ENCODE measurements at regions not wholly inside any gene's neighbourhood (a gene's known extent, or its start where the extent isn't known, plus 50 kb on each side); places are given as distances from the start of the nearest gene placed in this dataset.

DNA sequence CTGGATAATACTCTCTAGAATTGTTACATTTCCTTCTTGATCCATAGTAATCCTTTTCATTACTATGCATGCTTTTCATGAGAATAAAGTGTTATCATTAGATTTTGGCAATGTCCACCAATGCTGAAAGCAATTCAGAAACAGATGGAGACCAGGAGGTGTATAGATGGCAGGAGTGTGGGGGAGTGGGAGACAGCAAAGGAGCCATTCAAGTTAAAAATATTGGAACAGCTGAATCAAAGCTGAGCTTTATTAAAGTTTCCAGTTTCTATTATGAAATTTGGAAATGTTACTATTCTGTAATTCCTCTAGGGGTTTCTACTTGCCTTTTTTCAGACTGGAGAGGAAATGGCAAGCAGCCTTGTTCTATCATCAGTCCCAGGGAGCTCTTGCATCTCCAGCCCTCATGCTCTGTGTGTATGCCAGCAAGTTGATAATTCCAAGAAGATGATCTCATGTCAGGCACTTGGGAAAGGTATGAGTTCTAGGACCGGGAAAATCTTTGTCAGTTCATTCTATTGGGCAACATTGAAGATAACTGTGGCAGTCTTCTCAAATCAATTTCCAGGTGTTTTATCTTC is 228.0 kb downstream of the CD109 start:
- TF ChIP-seq, protein P1, sequence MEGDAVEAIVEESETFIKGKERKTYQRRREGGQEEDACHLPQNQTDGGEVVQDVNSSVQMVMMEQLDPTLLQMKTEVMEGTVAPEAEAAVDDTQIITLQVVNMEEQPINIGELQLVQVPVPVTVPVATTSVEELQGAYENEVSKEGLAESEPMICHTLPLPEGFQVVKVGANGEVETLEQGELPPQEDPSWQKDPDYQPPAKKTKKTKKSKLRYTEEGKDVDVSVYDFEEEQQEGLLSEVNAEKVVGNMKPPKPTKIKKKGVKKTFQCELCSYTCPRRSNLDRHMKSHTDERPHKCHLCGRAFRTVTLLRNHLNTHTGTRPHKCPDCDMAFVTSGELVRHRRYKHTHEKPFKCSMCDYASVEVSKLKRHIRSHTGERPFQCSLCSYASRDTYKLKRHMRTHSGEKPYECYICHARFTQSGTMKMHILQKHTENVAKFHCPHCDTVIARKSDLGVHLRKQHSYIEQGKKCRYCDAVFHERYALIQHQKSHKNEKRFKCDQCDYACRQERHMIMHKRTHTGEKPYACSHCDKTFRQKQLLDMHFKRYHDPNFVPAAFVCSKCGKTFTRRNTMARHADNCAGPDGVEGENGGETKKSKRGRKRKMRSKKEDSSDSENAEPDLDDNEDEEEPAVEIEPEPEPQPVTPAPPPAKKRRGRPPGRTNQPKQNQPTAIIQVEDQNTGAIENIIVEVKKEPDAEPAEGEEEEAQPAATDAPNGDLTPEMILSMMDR (IDR thresholded peaks at IDR 0.05; ENCODE audit: unreplicated experiment): no peak
- H3K9me3 Mint-ChIP-seq (ENCODE audit: unreplicated experiment): no peaks in the 10 kb centered on the region
- H3K36me3 Mint-ChIP-seq (ENCODE audit: low read depth, unreplicated experiment): no peaks in the 10 kb centered on the region
- DNase-seq (ENCODE audit: low spot score): no peak
- H3K27ac Mint-ChIP-seq (ENCODE audit: unreplicated experiment): no peak overlapping the region
- no peaks in the 10 kb centered on the region for H3K27me3 Mint-ChIP-seq (ENCODE audit: unreplicated experiment)
- H3K4me3 Mint-ChIP-seq (ENCODE audit: unreplicated experiment): no peak overlapping the region
- no peaks in the 10 kb centered on the region for H3K4me1 Mint-ChIP-seq (ENCODE audit: unreplicated experiment)

- H3K27me3 Mint-ChIP-seq (ENCODE audit: unreplicated experiment): no peaks in the 10 kb centered on the region
- TF ChIP-seq, protein P1 (IDR thresholded peaks at IDR 0.05; ENCODE audit: unreplicated experiment): no peak
- peaks cover 5% of the 10 kb centered on the region for H3K9me3 Mint-ChIP-seq (ENCODE audit: unreplicated experiment)
- H3K4me1 Mint-ChIP-seq (ENCODE audit: unreplicated experiment): peaks cover 9% of the 10 kb centered on the region
- no peak overlapping the region for H3K27ac Mint-ChIP-seq (ENCODE audit: unreplicated experiment)
- peaks cover 14% of the 10 kb centered on the region for H3K36me3 Mint-ChIP-seq (ENCODE audit: low read depth, unreplicated experiment)
- no peak for DNase-seq (ENCODE audit: low spot score)
- H3K4me3 Mint-ChIP-seq (ENCODE audit: unreplicated experiment): no peak overlapping the region
These were observed 207.2 kb downstream of the CD109 start for GRCh38 chr6:73903155-73903554.

- TF ChIP-seq, protein P1 (IDR thresholded peaks at IDR 0.05; ENCODE audit: unreplicated experiment): no peak
- peaks cover 5% of the 10 kb centered on the region for H3K9me3 Mint-ChIP-seq (ENCODE audit: unreplicated experiment)
These were observed 206.0 kb downstream of the CD109 start for GRCh38 chr6:73901986-73902385.

GRCh38 chr6:73901311-73901710 is 205.3 kb downstream of the CD109 start:
- Mint-ChIP-seq H3K4me1 (ENCODE audit: unreplicated experiment) (peaks cover 9% of the 10 kb centered on the region), H3K36me3 (ENCODE audit: low read depth, unreplicated experiment) (peaks cover 14% of the 10 kb centered on the region), H3K9me3 (ENCODE audit: unreplicated experiment) (peaks cover 5% of the 10 kb centered on the region), H3K27me3 (ENCODE audit: unreplicated experiment) (no peaks in the 10 kb centered on the region), H3K27ac (ENCODE audit: unreplicated experiment) (no peak overlapping the region), H3K4me3 (ENCODE audit: unreplicated experiment) (no peak overlapping the region)
- no peak for DNase-seq (ENCODE audit: low spot score)
- TF ChIP-seq, protein P1 (IDR thresholded peaks at IDR 0.05; ENCODE audit: unreplicated experiment): no peak

More at GRCh38 chr6:73901986-73902385, 206.0 kb downstream of the CD109 start:
- H3K4me3 Mint-ChIP-seq (ENCODE audit: unreplicated experiment): no peak overlapping the region
- no peak for DNase-seq (ENCODE audit: low spot score)
- H3K36me3 Mint-ChIP-seq (ENCODE audit: low read depth, unreplicated experiment): peaks cover 14% of the 10 kb centered on the region
- no peaks in the 10 kb centered on the region for H3K27me3 Mint-ChIP-seq (ENCODE audit: unreplicated experiment)
- no peak overlapping the region for H3K27ac Mint-ChIP-seq (ENCODE audit: unreplicated experiment)
- peaks cover 9% of the 10 kb centered on the region for H3K4me1 Mint-ChIP-seq (ENCODE audit: unreplicated experiment)

GRCh38 chr6:73898599-73898998 is 202.6 kb downstream of the CD109 start:
- Mint-ChIP-seq H3K4me1 (ENCODE audit: unreplicated experiment) (peaks cover 9% of the 10 kb centered on the region), H3K27me3 (ENCODE audit: unreplicated experiment) (no peaks in the 10 kb centered on the region), H3K36me3 (ENCODE audit: low read depth, unreplicated experiment) (peaks cover 14% of the 10 kb centered on the region), H3K9me3 (ENCODE audit: unreplicated experiment) (peaks cover 5% of the 10 kb centered on the region), H3K4me3 (ENCODE audit: unreplicated experiment) (no peak overlapping the region), H3K27ac (ENCODE audit: unreplicated experiment) (no peak overlapping the region)
- TF ChIP-seq, protein P1 (IDR thresholded peaks at IDR 0.05; ENCODE audit: unreplicated experiment): no peak
- no peak for DNase-seq (ENCODE audit: low spot score)

All from endothelial cell (in vitro differentiated cells).